HG03025 (cell line): ENCODE measurements at regions not wholly inside any gene's neighbourhood (a gene's known extent, or its start where the extent isn't known, plus 50 kb on each side); places are given as distances from the start of the nearest gene placed in this dataset.
"Not testable (repeated sequence)": the region's sequence is repeated elsewhere in the genome, so short reads cannot be mapped to it uniquely, and the experiment has no call there.

Experiments
- ATAC-seq: cut with Tn5 transposase; IDR thresholded peaks from one replicate; pipeline ENCODE4 v1.9.1; 2021; ENCODE audit warnings: mild to moderate bottlenecking, moderate library complexity; ENCODE audit not compliant: unreplicated experiment, low FRiP score

- no peak for ATAC-seq
Observed at GRCh38 chrX:150229481-150229880, 133.6 kb upstream of the MAMLD1 start.

- not testable (repeated sequence) for ATAC-seq
Observed at GRCh38 chrX:150230952-150231351, 132.2 kb upstream of the MAMLD1 start.

- not testable (repeated sequence) for ATAC-seq
Observed at GRCh38 chrX:150231368-150231767, 131.7 kb upstream of the MAMLD1 start.

- not testable (repeated sequence) for ATAC-seq
Observed at GRCh38 chrX:150232222-150232621, 130.9 kb upstream of the MAMLD1 start.

- ATAC-seq: no peak
Observed at GRCh38 chrX:150234126-150234525, 129.0 kb upstream of the MAMLD1 start.

GRCh38 chrX:150236327-150236726 lies 126.8 kb upstream of the MAMLD1 start:
- no peak for ATAC-seq

GRCh38 chrX:150238632-150239382 lies 124.3 kb upstream of the MAMLD1 start:
- no peak for ATAC-seq

GRCh38 chrX:150239946-150240642 lies 123.0 kb upstream of the MAMLD1 start:
- no peak for ATAC-seq

- ATAC-seq: no peak
Observed at GRCh38 chrX:150240643-150240970, 122.5 kb upstream of the MAMLD1 start.

GRCh38 chrX:150253959-150254620 lies 109.0 kb upstream of the MAMLD1 start:
- no peak for ATAC-seq

GRCh38 chrX:150254909-150255308 lies 108.2 kb upstream of the MAMLD1 start:
- no peak for ATAC-seq

GRCh38 chrX:150255441-150256296 lies 107.4 kb upstream of the MAMLD1 start:
- ATAC-seq: no peak

- no peak for ATAC-seq
Observed at GRCh38 chrX:150256297-150256650, 106.8 kb upstream of the MAMLD1 start.

GRCh38 chrX:150257353-150258175 lies 105.6 kb upstream of the MAMLD1 start:
- ATAC-seq: no peak

GRCh38 chrX:150258176-150258425 lies 105.0 kb upstream of the MAMLD1 start:
- no peak for ATAC-seq

GRCh38 chrX:150258463-150259430 lies 104.4 kb upstream of the MAMLD1 start:
- no peak for ATAC-seq

- no peak for ATAC-seq
Observed at GRCh38 chrX:150262456-150262855, 100.7 kb upstream of the MAMLD1 start.

- no peak for ATAC-seq
Observed at GRCh38 chrX:150268839-150269355, 94.2 kb upstream of the MAMLD1 start.
